Tibial nerve (tissue), 4 donors: ENCODE measurements at regions not wholly inside any gene's neighbourhood (a gene's known extent, or its start where the extent isn't known, plus 50 kb on each side); places are given as distances from the start of the nearest gene placed in this dataset.

Source experiments
- EP300 ChIP-seq, 2 donors: sonication (generic); formaldehyde crosslinking; IDR thresholded peaks; one replicate each; pipeline ENCODE4 v1.6.1; 2017; ENCODE audit warnings: antibody characterized with exemption in 2 of 2, mild to moderate bottlenecking in 1 of 2
- POLR2A ChIP-seq, 2 donors: fragments of 450-650 bp; IDR thresholded peaks; one replicate each; pipeline ENCODE4 v1.6.1; 2017; ENCODE audit warnings: antibody characterized with exemption in 2 of 2, mild to moderate bottlenecking in 2 of 2, moderate library complexity in 2 of 2
- TF ChIP-seq, protein P1 (sequence below), 5 experiments: fragments of 200-600 bp in 3 of 5; fragments of 450-650 bp in 2 of 5; sonication (generic) in 3 of 5; IDR thresholded peaks; one replicate each; pipeline ENCODE4 v1.5.1; 2016 to 2019; ENCODE audit warnings: antibody characterized with exemption in 5 of 5, mild to moderate bottlenecking in 3 of 5, moderate library complexity in 2 of 5

DNA sequence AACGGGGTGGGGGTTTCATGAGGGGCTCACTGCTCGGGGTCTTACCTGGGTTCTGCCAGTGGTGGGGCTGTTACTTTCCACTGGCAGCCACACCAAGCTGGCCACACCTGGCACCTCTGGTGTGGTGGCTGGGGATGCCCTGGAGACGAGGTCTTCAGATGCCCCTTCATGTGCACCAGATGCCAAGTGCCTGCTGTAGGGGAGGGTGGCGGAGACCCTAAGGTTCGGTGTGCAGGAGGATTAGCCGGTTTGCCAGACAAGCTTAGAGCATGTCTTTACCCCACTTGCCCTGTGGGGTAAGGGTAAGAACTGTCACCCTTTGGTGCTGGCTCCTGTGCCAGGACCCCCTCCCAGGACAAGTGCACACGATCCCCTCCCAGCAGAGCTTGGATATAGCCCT, 188.3 kb downstream of the TJP1 start:
- no peak for TF ChIP-seq EP300 (IDR thresholded peaks at IDR 0.05)
- no peak for TF ChIP-seq POLR2A (IDR thresholded peaks at IDR 0.05)
- TF ChIP-seq, protein P1, sequence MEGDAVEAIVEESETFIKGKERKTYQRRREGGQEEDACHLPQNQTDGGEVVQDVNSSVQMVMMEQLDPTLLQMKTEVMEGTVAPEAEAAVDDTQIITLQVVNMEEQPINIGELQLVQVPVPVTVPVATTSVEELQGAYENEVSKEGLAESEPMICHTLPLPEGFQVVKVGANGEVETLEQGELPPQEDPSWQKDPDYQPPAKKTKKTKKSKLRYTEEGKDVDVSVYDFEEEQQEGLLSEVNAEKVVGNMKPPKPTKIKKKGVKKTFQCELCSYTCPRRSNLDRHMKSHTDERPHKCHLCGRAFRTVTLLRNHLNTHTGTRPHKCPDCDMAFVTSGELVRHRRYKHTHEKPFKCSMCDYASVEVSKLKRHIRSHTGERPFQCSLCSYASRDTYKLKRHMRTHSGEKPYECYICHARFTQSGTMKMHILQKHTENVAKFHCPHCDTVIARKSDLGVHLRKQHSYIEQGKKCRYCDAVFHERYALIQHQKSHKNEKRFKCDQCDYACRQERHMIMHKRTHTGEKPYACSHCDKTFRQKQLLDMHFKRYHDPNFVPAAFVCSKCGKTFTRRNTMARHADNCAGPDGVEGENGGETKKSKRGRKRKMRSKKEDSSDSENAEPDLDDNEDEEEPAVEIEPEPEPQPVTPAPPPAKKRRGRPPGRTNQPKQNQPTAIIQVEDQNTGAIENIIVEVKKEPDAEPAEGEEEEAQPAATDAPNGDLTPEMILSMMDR (IDR thresholded peaks at IDR 0.05): no peak
